ENCODE measurements at regions not wholly inside any gene's neighbourhood (a gene's known extent, or its start where the extent isn't known, plus 50 kb on each side); places are given as distances from the start of the nearest gene placed in this dataset.

DNA sequence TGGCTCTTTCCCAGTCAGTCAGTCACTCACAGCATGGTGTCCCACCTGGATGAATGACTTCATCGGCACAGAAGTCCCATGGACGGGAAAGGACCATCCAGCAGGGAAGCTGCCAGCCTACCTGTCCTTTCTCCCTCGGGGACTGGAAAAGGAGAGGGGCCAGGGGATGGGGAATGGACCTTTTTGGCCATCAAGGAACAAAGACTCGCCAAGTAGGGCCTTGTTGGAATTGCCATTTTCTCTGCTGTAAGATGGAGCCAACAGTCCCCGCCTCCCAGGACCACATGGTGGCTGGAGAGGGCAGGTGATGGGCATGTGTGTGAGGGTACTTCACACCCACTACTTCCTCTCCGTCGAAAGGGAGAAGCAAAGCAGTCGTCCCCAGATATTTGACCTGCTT, 67.8 kb upstream of the LHX1 start:
- POLR2A ChIA-PET, result no interaction called here
- TF ChIP-seq, protein P1, sequence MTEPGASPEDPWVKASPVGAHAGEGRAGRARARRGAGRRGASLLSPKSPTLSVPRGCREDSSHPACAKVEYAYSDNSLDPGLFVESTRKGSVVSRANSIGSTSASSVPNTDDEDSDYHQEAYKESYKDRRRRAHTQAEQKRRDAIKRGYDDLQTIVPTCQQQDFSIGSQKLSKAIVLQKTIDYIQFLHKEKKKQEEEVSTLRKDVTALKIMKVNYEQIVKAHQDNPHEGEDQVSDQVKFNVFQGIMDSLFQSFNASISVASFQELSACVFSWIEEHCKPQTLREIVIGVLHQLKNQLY (CRISPR knock-in tag; IDR thresholded peaks at IDR 0.05), result no peak
- TF ChIP-seq SOX15 (CRISPR knock-in tag; IDR thresholded peaks at IDR 0.05) (no peak), ZNF423 (CRISPR knock-in tag; IDR thresholded peaks at IDR 0.05) (no peak), RORB (CRISPR knock-in tag; IDR thresholded peaks at IDR 0.05) (no peak), AR (CRISPR knock-in tag; IDR thresholded peaks at IDR 0.05) (no peak), SMAD4 (CRISPR knock-in tag; IDR thresholded peaks at IDR 0.05) (no peak), JAZF1 (CRISPR knock-in tag; IDR thresholded peaks at IDR 0.05) (no peak), ATF3 (CRISPR knock-in tag; conservative IDR thresholded peaks at IDR 0.05) (no peak), MXD4 (CRISPR knock-in tag; IDR thresholded peaks at IDR 0.05; ENCODE audit: borderline replicate concordance) (no peak), ZNF671 (CRISPR knock-in tag; IDR thresholded peaks at IDR 0.05) (no peak), ZNF416 (CRISPR knock-in tag; IDR thresholded peaks at IDR 0.05) (no peak), FOXK1 (CRISPR knock-in tag; IDR thresholded peaks at IDR 0.05) (no peak), ZBTB21 (CRISPR knock-in tag; IDR thresholded peaks at IDR 0.05; ENCODE audit: borderline replicate concordance) (no peak), EMX1 (CRISPR knock-in tag; IDR thresholded peaks at IDR 0.05) (no peak)
- TF ChIP-seq, protein P2, sequence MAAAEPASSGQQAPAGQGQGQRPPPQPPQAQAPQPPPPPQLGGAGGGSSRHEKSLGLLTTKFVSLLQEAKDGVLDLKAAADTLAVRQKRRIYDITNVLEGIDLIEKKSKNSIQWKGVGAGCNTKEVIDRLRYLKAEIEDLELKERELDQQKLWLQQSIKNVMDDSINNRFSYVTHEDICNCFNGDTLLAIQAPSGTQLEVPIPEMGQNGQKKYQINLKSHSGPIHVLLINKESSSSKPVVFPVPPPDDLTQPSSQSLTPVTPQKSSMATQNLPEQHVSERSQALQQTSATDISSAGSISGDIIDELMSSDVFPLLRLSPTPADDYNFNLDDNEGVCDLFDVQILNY (CRISPR knock-in tag; IDR thresholded peaks at IDR 0.05), result no peak
- DNase-seq (ENCODE audit: low spot score) (no peak), ATAC-seq (no peak)
- H3K4me1 Mint-ChIP-seq, result peaks cover 17% of the 10 kb centered on the region
- H3K4me3 Mint-ChIP-seq, result no peak overlapping the region
- no peaks in the 10 kb centered on the region for H3K36me3 Mint-ChIP-seq
- H3K27ac Mint-ChIP-seq, result no peak overlapping the region
- peaks cover 3% of the 10 kb centered on the region; the same call in 1 of the 2 replicates for H3K9me3 Mint-ChIP-seq
- CTCF ChIA-PET, result interaction anchor here (1.0 to 2.3 kb wide), 2 partner anchors 64 to 177 kb away, joined by 3 to 10 read pairs; no protein-coding TSS in a partner anchor
- peaks cover 2% of the 10 kb centered on the region; the same call in 1 of the 2 replicates for H3K27me3 Mint-ChIP-seq (ENCODE audit: low read depth)

- Mint-ChIP-seq H3K36me3 (no peaks in the 10 kb centered on the region), H3K4me1 (peaks cover 14% of the 10 kb centered on the region), H3K27me3 (ENCODE audit: low read depth) (peaks cover 2% of the 10 kb centered on the region; the same call in 1 of the 2 replicates), H3K27ac (no peak overlapping the region), H3K4me3 (no peak overlapping the region), H3K9me3 (peaks cover 3% of the 10 kb centered on the region; the same call in 1 of the 2 replicates)
- peak; percentile 74 for ATAC-seq
- ChIA-PET CTCF (interaction anchor here (0.7 to 2.3 kb wide), 8 partner anchors 13 to 267 kb away, joined by 3 to 10 read pairs (median 3); no protein-coding TSS in a partner anchor), POLR2A (no interaction called here)
- DNase-seq (ENCODE audit: low spot score), result peak; percentile 37
- TF ChIP-seq NFE2L1 (CRISPR knock-in tag; IDR thresholded peaks at IDR 0.05) (0 out of 2 replicates have a peak, but pooled peaks have one; percentile 54), E2F1 (CRISPR knock-in tag; IDR thresholded peaks at IDR 0.05) (no peak)
Measured at GRCh38 chr17:36869856-36870719, 67.2 kb upstream of the LHX1 start.

Measured in WTC11 (cell line).